22Rv1 (cell line): ENCODE measurements at regions not wholly inside any gene's neighbourhood (a gene's known extent, or its start where the extent isn't known, plus 50 kb on each side); places are given as distances from the start of the nearest gene placed in this dataset.
"Not testable (repeated sequence)": the region's sequence is repeated elsewhere in the genome, so short reads cannot be mapped to it uniquely, and the experiment has no call there.

Source experiments
- H3K27ac ChIP-seq: fragments of 450-650 bp; 2 replicates; pipeline ENCODE4 v1.5.1; 2017
- CTCF ChIP-seq: fragments of 450-650 bp; IDR thresholded peaks from 2 replicates; pipeline ENCODE4 v1.5.1; 2017; ENCODE audit warnings: mild to moderate bottlenecking
- ZFX ChIP-seq: fragments of 450-650 bp; IDR thresholded peaks from 2 replicates; pipeline ENCODE4 v1.6.1; 2017; ENCODE audit warnings: antibody characterized with exemption, borderline replicate concordance

- TF ChIP-seq CTCF (no peak), ZFX (no peak)
- no peak overlapping the region for H3K27ac ChIP-seq
These were observed 247.7 kb downstream of the PDCD6IP start for GRCh38 chr3:34046154-34046553.

- H3K27ac ChIP-seq = no peak overlapping the region
- TF ChIP-seq ZFX (no peak), CTCF (no peak)
These were observed 255.2 kb downstream of the PDCD6IP start for GRCh38 chr3:34053626-34054025.

GRCh38 chr3:34056181-34056910, 257.9 kb downstream of the PDCD6IP start:
- TF ChIP-seq CTCF = no peak
- TF ChIP-seq ZFX = no peak

GRCh38 chr3:34056951-34057390, 258.5 kb downstream of the PDCD6IP start:
- H3K27ac ChIP-seq = no peak overlapping the region
- TF ChIP-seq CTCF = no peak
- no peak for TF ChIP-seq ZFX

More at GRCh38 chr3:34056181-34056910, 257.9 kb downstream of the PDCD6IP start:
- no peak overlapping the region for H3K27ac ChIP-seq

- not testable (repeated sequence) for H3K27ac ChIP-seq
These were observed 262.6 kb downstream of the PDCD6IP start for GRCh38 chr3:34060995-34061394.

- no peak for TF ChIP-seq ZFX
- no peak for TF ChIP-seq CTCF
- no peak overlapping the region for H3K27ac ChIP-seq
These were observed 267.5 kb downstream of the PDCD6IP start for GRCh38 chr3:34065901-34066300.

GRCh38 chr3:34066328-34066727, 267.9 kb downstream of the PDCD6IP start:
- TF ChIP-seq CTCF (no peak), ZFX (no peak)
- H3K27ac ChIP-seq = no peak overlapping the region

- no peak for TF ChIP-seq ZFX
- TF ChIP-seq CTCF = no peak
- H3K27ac ChIP-seq = no peak overlapping the region
These were observed 268.6 kb downstream of the PDCD6IP start for GRCh38 chr3:34066999-34067398.
